ENCODE measurements at regions not wholly inside any gene's neighbourhood (a gene's known extent, or its start where the extent isn't known, plus 50 kb on each side); places are given as distances from the start of the nearest gene placed in this dataset.

- TF ChIP-seq EP300 (IDR thresholded peaks at IDR 0.05) (no peak), CTCF (IDR thresholded peaks at IDR 0.05) (no peak), POLR2AphosphoS5 (IDR thresholded peaks at IDR 0.05) (no peak)
These were observed 59.6 kb upstream of the ZNF608 start for GRCh38 chr5:124806026-124806372.

All from esophagus muscularis mucosa (tissue), 4 donors.